ENCODE measurements at regions not wholly inside any gene's neighbourhood (a gene's known extent, or its start where the extent isn't known, plus 50 kb on each side); places are given as distances from the start of the nearest gene placed in this dataset.

DNA sequence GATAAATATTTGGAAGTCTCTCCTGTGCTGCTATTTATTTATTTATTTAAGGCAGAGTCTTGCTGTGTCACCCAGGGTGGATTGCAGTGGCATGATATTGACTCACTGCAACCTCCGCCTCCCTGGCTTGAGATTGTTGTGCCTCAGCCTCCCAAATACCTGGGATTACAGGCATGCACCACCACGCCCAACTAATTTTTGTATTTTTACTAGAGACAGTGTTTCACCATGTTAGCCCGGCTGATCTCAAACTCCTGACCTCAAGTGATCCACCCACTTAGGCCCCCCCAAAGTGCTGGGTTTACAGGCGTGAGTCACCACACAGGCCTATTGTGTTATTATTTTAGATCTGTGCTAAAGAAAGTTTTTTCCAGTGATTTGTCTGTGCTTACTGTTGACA, 225.2 kb downstream of the CCER1 start:
- Histone ChIP-seq H3K4me1 (no peaks in the 10 kb centered on the region), H3K9me3 (no peaks in the 10 kb centered on the region), H3K27ac (no peak overlapping the region), H3K27me3 (no peaks in the 10 kb centered on the region), H3K4me3 (no peak overlapping the region), H3K36me3 (no peaks in the 10 kb centered on the region)
- no peak for TF ChIP-seq POLR2AphosphoS5 (IDR thresholded peaks at IDR 0.05; ENCODE audit: insufficient read depth in 1 of 2, low read depth in 1 of 2)
- no peak for TF ChIP-seq POLR2A (IDR thresholded peaks at IDR 0.05)
- TF ChIP-seq, protein P1, sequence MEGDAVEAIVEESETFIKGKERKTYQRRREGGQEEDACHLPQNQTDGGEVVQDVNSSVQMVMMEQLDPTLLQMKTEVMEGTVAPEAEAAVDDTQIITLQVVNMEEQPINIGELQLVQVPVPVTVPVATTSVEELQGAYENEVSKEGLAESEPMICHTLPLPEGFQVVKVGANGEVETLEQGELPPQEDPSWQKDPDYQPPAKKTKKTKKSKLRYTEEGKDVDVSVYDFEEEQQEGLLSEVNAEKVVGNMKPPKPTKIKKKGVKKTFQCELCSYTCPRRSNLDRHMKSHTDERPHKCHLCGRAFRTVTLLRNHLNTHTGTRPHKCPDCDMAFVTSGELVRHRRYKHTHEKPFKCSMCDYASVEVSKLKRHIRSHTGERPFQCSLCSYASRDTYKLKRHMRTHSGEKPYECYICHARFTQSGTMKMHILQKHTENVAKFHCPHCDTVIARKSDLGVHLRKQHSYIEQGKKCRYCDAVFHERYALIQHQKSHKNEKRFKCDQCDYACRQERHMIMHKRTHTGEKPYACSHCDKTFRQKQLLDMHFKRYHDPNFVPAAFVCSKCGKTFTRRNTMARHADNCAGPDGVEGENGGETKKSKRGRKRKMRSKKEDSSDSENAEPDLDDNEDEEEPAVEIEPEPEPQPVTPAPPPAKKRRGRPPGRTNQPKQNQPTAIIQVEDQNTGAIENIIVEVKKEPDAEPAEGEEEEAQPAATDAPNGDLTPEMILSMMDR (IDR thresholded peaks at IDR 0.05): no peak
- DNase-seq (ENCODE audit: extremely low spot score in 2 of 2): no peak
- intact Hi-C loops (cut with DNase I): loop anchor here (10.0 kb wide), 1 partner anchor 295 kb away; no protein-coding TSS in a partner anchor

DNA sequence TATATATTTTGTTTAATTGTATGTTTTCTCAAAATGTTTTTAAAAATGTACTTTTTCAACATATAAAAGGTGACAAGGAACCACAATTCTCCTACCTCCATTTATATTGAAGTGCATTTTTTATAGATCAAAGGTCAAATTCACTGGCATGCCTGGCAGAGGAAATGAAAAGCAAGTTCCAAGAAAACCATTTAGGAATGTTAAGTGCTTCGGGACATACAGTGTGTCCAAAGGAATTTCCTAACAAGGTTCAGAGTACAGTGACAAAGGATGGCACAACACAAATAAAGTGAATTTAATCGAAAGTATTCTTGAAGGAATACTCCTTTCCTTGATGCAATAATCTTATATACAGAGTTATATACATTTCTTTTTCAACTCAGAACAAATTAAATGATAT, 242.3 kb downstream of the CCER1 start:
- H3K4me1 ChIP-seq: no peaks in the 10 kb centered on the region
- intact Hi-C loops (cut with DNase I): no loop called here
- H3K27me3 ChIP-seq: no peaks in the 10 kb centered on the region
- TF ChIP-seq, protein P1 (IDR thresholded peaks at IDR 0.05): no peak
- TF ChIP-seq POLR2AphosphoS5 (IDR thresholded peaks at IDR 0.05; ENCODE audit: insufficient read depth in 1 of 2, low read depth in 1 of 2): no peak
- TF ChIP-seq POLR2A (IDR thresholded peaks at IDR 0.05): no peak
- H3K27ac ChIP-seq: no peak overlapping the region
- H3K36me3 ChIP-seq: no peaks in the 10 kb centered on the region
- no peak for DNase-seq (ENCODE audit: extremely low spot score in 2 of 2)
- no peaks in the 10 kb centered on the region for H3K9me3 ChIP-seq
- H3K4me3 ChIP-seq: no peak overlapping the region

DNA sequence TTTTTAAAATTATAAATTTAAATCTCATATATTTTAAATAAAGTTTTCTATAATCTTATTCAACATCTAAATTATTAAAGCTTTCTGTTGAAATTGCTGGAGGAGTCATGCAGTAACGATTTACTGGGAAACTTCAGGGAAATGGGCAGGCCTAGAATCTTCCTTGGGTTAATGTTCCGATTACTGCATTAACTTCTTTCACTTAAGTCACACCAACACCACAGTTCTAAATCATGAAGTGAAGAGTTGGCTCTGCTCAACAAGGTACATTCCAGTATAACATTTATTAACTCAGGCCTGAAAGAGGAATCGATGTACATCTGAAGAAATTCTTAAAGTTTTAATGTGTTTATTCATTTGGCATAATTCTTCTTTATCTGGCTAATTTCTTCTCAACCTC, 244.3 kb downstream of the CCER1 start:
- DNase-seq (ENCODE audit: extremely low spot score in 2 of 2): no peak
- Histone ChIP-seq H3K27ac (no peak overlapping the region), H3K36me3 (no peaks in the 10 kb centered on the region), H3K9me3 (no peaks in the 10 kb centered on the region), H3K4me3 (no peak overlapping the region), H3K4me1 (no peaks in the 10 kb centered on the region), H3K27me3 (no peaks in the 10 kb centered on the region)
- intact Hi-C loops (cut with DNase I): no loop called here
- TF ChIP-seq POLR2A (IDR thresholded peaks at IDR 0.05) (no peak), POLR2AphosphoS5 (IDR thresholded peaks at IDR 0.05; ENCODE audit: insufficient read depth in 1 of 2, low read depth in 1 of 2) (no peak)
- TF ChIP-seq, protein P1 (IDR thresholded peaks at IDR 0.05): no peak

DNA sequence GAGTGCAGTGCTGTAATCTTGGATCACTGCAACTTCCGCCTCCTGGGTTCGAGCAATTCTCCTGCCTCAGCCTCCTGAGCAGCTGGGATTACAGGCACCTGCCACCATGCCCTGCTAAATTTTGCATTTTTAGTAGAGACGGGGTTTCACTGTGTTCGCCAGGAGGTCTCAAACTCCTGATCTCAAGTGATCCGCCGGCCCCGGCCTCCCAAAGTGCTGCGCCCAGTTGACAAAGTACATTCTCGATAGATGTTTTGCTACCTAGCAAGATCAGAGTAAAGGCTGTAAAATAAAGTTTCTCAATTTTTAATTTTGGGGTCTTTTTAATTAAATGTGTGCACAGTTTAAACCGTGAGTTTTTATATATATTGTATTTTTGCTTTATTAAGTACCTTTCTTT, 248.9 kb downstream of the CCER1 start:
- Histone ChIP-seq H3K4me3 (no peak overlapping the region), H3K36me3 (no peaks in the 10 kb centered on the region), H3K4me1 (no peaks in the 10 kb centered on the region), H3K27ac (no peak overlapping the region), H3K27me3 (no peaks in the 10 kb centered on the region), H3K9me3 (no peaks in the 10 kb centered on the region)
- DNase-seq (ENCODE audit: extremely low spot score in 2 of 2): no peak
- intact Hi-C loops (cut with DNase I): no loop called here
- TF ChIP-seq POLR2AphosphoS5 (IDR thresholded peaks at IDR 0.05; ENCODE audit: insufficient read depth in 1 of 2, low read depth in 1 of 2) (no peak), POLR2A (IDR thresholded peaks at IDR 0.05) (no peak)
- TF ChIP-seq, protein P1 (IDR thresholded peaks at IDR 0.05): no peak

DNA sequence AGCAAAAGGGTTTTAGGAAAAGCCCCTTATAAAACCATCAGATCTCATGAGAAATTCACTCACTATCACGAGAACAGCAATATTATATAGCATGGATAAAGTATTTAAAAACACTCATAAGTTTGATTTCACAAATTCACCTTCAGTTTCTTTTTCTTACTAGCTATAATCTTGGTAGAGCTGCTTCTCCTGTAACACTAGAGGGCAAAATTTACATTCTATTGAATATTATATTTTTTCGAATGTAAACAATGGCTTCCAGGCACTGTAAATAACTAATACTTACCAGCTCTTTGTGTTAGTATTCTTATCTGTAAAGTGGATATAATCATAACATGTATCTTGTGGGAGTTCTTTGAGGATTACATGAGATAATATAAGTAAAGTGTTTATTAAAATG, 259.6 kb downstream of the CCER1 start:
- TF ChIP-seq POLR2AphosphoS5 (IDR thresholded peaks at IDR 0.05; ENCODE audit: insufficient read depth in 1 of 2, low read depth in 1 of 2): no peak
- TF ChIP-seq, protein P1 (IDR thresholded peaks at IDR 0.05): no peak
- TF ChIP-seq POLR2A (IDR thresholded peaks at IDR 0.05): no peak
- H3K36me3 ChIP-seq: no peaks in the 10 kb centered on the region
- no peak for DNase-seq (ENCODE audit: extremely low spot score in 2 of 2)
- H3K4me1 ChIP-seq: no peaks in the 10 kb centered on the region
- H3K4me3 ChIP-seq: no peak overlapping the region
- H3K27ac ChIP-seq: no peak overlapping the region
- no peaks in the 10 kb centered on the region for H3K27me3 ChIP-seq
- intact Hi-C loops (cut with DNase I): no loop called here
- no peaks in the 10 kb centered on the region for H3K9me3 ChIP-seq

All from vagina (tissue), 2 donors.